NCI-H2107 (cell line): ENCODE measurements at regions not wholly inside any gene's neighbourhood (a gene's known extent, or its start where the extent isn't known, plus 50 kb on each side); places are given as distances from the start of the nearest gene placed in this dataset.

Source experiments
- DNase-seq: peaks from one replicate; lab custom pipeline; 2025; lab: John Stamatoyannopoulos, UW

GRCh38 chr9:87120610-87121009 lies 173.3 kb upstream of the GAS1 start:
- DNase-seq = no peak

- DNase-seq = no peak
Measured at GRCh38 chr9:87122947-87123685, 175.8 kb upstream of the GAS1 start.

- no peak for DNase-seq
Measured at GRCh38 chr9:87123830-87124229, 176.5 kb upstream of the GAS1 start.

- no peak for DNase-seq
Measured at GRCh38 chr9:87125819-87126218, 178.5 kb upstream of the GAS1 start.

- DNase-seq = no peak
Measured at GRCh38 chr9:87127543-87127942, 180.2 kb upstream of the GAS1 start.

- DNase-seq = no peak
Measured at GRCh38 chr9:87127978-87128614, 180.8 kb upstream of the GAS1 start.

- no peak for DNase-seq
Measured at GRCh38 chr9:87128844-87129493, 181.7 kb upstream of the GAS1 start.

- no peak for DNase-seq
Measured at GRCh38 chr9:87135074-87135473, 187.8 kb upstream of the GAS1 start.

- DNase-seq = no peak
Measured at GRCh38 chr9:87137718-87138117, 190.4 kb upstream of the GAS1 start.

GRCh38 chr9:87138128-87139040 lies 191.1 kb upstream of the GAS1 start:
- no peak for DNase-seq

GRCh38 chr9:87139099-87139730 lies 191.9 kb upstream of the GAS1 start:
- DNase-seq = no peak

- no peak for DNase-seq
Measured at GRCh38 chr9:87140142-87140541, 192.8 kb upstream of the GAS1 start.

- DNase-seq = no peak
Measured at GRCh38 chr9:87140605-87141109, 193.4 kb upstream of the GAS1 start.

- no peak for DNase-seq
Measured at GRCh38 chr9:87141124-87141523, 193.8 kb upstream of the GAS1 start.

GRCh38 chr9:87146933-87147332 lies 199.6 kb upstream of the GAS1 start:
- no peak for DNase-seq

- DNase-seq = no peak
Measured at GRCh38 chr9:87147839-87148238, 200.5 kb upstream of the GAS1 start.

GRCh38 chr9:87148331-87149104 lies 201.2 kb upstream of the GAS1 start:
- DNase-seq = no peak

- DNase-seq = no peak
Measured at GRCh38 chr9:87149799-87150198, 202.5 kb upstream of the GAS1 start.

GRCh38 chr9:87152256-87152655 lies 204.9 kb upstream of the GAS1 start:
- no peak for DNase-seq

- DNase-seq = no peak
Measured at GRCh38 chr9:87156247-87156646, 208.9 kb upstream of the GAS1 start.
